SH-SY5Y (cell line): ENCODE measurements at regions not wholly inside any gene's neighbourhood (a gene's known extent, or its start where the extent isn't known, plus 50 kb on each side); places are given as distances from the start of the nearest gene placed in this dataset.

Experiments
- GATA2 ChIP-seq: IDR thresholded peaks from 2 replicates; pipeline ENCODE4 v1.6.1; 2011; ENCODE audit warnings: mild to moderate bottlenecking, low read depth, low read length
- GATA3 ChIP-seq: IDR thresholded peaks from 2 replicates; pipeline ENCODE4 v1.6.1; 2011; ENCODE audit warnings: low read depth, mild to moderate bottlenecking, low read length, moderate library complexity

DNA sequence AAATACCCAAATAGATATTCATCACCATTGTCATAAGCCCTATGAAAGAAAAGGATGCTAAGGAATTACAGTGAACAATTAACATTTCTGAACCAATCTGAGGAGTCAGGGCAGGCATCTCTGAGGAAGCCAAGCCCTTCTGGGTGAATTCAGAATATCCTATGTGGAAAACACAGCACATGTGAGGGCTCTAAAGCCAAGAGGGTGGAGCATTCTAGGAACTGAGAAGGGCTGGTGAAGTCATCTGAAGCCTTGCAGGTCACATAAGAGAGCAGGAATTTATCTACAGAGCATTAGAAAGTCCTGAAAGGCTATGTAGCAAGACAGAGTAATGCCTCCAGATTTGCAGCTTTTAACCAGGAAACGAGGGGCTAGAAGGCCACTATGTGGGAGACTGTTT is 195.7 kb downstream of the SPATA18 start:
- no peak for TF ChIP-seq GATA3
- TF ChIP-seq GATA2, result no peak
